ENCODE measurements at regions not wholly inside any gene's neighbourhood (a gene's known extent, or its start where the extent isn't known, plus 50 kb on each side); places are given as distances from the start of the nearest gene placed in this dataset.

DNA sequence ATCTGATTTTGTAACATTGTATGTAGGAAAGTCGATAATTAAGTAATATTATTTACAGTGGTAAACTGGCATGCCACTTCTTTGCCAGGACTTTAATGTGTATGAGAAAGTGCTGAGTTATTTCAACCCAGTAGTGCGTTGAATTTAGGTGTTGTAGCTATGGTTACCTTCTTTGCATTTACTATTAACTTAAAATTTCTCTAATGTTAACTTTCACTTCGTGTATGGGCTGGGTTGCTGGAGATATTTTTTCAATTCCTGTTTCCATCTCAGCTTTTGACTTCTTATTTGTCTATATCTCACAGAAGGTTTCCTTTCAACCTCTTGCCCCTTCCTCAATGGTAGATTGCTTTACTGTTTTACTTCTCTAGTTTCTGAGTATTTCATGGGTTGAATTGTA is 1345.6 kb downstream of the FSCB start:
- Histone ChIP-seq H3K4me1 (ENCODE audit: low read depth, poor library complexity, severe bottlenecking) (no peaks in the 10 kb centered on the region), H3K4me3 (IDR thresholded peaks at IDR 0.05; ENCODE audit: insufficient read depth, low read depth, low read length) (no peak overlapping the region), H3K9ac (no peak overlapping the region), H3K4me2 (no peak overlapping the region), H2AFZ (ENCODE audit: low read depth) (no peak overlapping the region), H3K79me2 (ENCODE audit: insufficient read depth, low read depth) (no peaks in the 10 kb centered on the region), H3K27me3 (ENCODE audit: insufficient read depth, low read depth) (no peaks in the 10 kb centered on the region), H3K27ac (no peak overlapping the region), H3K36me3 (ENCODE audit: insufficient read depth) (no peaks in the 10 kb centered on the region), H4K20me1 (ENCODE audit: insufficient read depth) (no peaks in the 10 kb centered on the region)
- TF ChIP-seq, protein P1, sequence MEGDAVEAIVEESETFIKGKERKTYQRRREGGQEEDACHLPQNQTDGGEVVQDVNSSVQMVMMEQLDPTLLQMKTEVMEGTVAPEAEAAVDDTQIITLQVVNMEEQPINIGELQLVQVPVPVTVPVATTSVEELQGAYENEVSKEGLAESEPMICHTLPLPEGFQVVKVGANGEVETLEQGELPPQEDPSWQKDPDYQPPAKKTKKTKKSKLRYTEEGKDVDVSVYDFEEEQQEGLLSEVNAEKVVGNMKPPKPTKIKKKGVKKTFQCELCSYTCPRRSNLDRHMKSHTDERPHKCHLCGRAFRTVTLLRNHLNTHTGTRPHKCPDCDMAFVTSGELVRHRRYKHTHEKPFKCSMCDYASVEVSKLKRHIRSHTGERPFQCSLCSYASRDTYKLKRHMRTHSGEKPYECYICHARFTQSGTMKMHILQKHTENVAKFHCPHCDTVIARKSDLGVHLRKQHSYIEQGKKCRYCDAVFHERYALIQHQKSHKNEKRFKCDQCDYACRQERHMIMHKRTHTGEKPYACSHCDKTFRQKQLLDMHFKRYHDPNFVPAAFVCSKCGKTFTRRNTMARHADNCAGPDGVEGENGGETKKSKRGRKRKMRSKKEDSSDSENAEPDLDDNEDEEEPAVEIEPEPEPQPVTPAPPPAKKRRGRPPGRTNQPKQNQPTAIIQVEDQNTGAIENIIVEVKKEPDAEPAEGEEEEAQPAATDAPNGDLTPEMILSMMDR (conservative IDR thresholded peaks at IDR 0.05; ENCODE audit: low read depth, low read length) = no peak

DNA sequence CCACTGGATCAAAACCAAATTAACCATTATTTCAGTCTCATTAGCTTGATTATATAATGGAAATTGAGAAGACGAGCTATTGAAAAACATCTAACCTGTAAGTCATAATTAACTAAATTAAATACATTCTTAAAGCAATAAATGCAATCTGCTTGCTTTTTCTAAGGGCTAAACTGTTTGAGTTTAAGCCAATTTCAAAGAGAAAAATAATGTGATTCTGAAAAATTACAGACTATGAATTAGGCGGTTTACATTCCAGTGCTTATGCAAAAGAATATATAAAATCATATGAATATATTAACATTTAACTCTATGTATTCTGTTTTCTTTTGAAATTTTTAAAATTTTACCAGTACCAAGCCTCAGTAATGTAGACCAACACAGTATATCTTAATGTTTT is 1349.4 kb downstream of the FSCB start:
- Histone ChIP-seq H3K4me1 (ENCODE audit: low read depth, poor library complexity, severe bottlenecking) (no peaks in the 10 kb centered on the region), H4K20me1 (ENCODE audit: insufficient read depth) (no peaks in the 10 kb centered on the region), H3K79me2 (ENCODE audit: insufficient read depth, low read depth) (no peaks in the 10 kb centered on the region), H3K36me3 (ENCODE audit: insufficient read depth) (no peaks in the 10 kb centered on the region), H3K4me3 (IDR thresholded peaks at IDR 0.05; ENCODE audit: insufficient read depth, low read depth, low read length) (no peak overlapping the region), H2AFZ (ENCODE audit: low read depth) (no peak overlapping the region), H3K27ac (no peak overlapping the region), H3K9ac (no peak overlapping the region), H3K27me3 (ENCODE audit: insufficient read depth, low read depth) (no peaks in the 10 kb centered on the region), H3K4me2 (no peak overlapping the region)
- TF ChIP-seq, protein P1 (conservative IDR thresholded peaks at IDR 0.05; ENCODE audit: low read depth, low read length) = no peak

DNA sequence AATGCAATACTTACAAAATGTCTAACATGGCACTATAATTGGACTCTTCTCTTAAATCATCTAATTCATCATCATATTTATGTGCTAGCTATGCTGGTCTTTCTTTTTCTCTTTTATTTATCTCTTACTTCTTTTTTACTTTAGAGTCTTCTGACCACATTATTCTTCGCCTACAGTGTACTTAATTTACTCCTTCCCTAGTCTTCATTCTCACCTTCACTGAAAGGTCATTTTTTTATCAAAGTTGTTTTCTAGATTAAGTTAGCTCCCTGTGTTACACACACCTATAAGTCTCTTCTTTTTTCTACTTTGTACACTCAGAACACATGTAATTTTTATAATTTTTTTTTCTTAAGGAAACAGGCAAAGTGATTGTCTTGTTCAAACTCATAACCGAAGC is 1351.2 kb downstream of the FSCB start:
- Histone ChIP-seq H3K9ac (no peak overlapping the region), H3K36me3 (ENCODE audit: insufficient read depth) (no peaks in the 10 kb centered on the region), H3K4me3 (IDR thresholded peaks at IDR 0.05; ENCODE audit: insufficient read depth, low read depth, low read length) (no peak overlapping the region), H2AFZ (ENCODE audit: low read depth) (no peak overlapping the region), H3K27ac (no peak overlapping the region), H3K4me2 (no peak overlapping the region), H3K79me2 (ENCODE audit: insufficient read depth, low read depth) (no peaks in the 10 kb centered on the region), H3K4me1 (ENCODE audit: low read depth, poor library complexity, severe bottlenecking) (no peaks in the 10 kb centered on the region), H3K27me3 (ENCODE audit: insufficient read depth, low read depth) (no peaks in the 10 kb centered on the region), H4K20me1 (ENCODE audit: insufficient read depth) (no peaks in the 10 kb centered on the region)
- TF ChIP-seq, protein P1 (conservative IDR thresholded peaks at IDR 0.05; ENCODE audit: low read depth, low read length) = no peak

DNA sequence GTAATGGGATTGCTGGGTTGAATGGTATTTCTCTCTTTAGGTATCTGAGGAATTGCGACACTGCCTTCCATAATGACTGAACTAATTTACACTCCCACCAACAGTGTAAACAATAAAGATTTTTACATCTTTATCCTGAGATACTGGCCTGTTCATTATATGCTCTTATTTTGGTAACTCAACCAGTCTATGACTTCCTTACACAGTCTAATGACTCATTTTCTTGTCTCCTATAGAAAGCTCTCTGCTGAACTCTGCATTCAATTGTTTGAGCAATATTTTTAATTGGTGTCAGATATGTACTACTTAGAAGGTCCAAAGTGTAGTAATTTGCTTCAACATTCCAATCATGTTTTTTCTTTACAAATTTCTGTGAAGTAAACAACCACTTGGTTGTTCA is 1351.8 kb downstream of the FSCB start:
- Histone ChIP-seq H4K20me1 (ENCODE audit: insufficient read depth) (no peaks in the 10 kb centered on the region), H3K36me3 (ENCODE audit: insufficient read depth) (no peaks in the 10 kb centered on the region), H3K4me1 (ENCODE audit: low read depth, poor library complexity, severe bottlenecking) (no peaks in the 10 kb centered on the region), H3K9ac (no peak overlapping the region), H3K4me3 (IDR thresholded peaks at IDR 0.05; ENCODE audit: insufficient read depth, low read depth, low read length) (no peak overlapping the region), H3K4me2 (no peak overlapping the region), H2AFZ (ENCODE audit: low read depth) (no peak overlapping the region), H3K27ac (no peak overlapping the region), H3K79me2 (ENCODE audit: insufficient read depth, low read depth) (no peaks in the 10 kb centered on the region), H3K27me3 (ENCODE audit: insufficient read depth, low read depth) (no peaks in the 10 kb centered on the region)
- TF ChIP-seq, protein P1 (conservative IDR thresholded peaks at IDR 0.05; ENCODE audit: low read depth, low read length) = no peak

DNA sequence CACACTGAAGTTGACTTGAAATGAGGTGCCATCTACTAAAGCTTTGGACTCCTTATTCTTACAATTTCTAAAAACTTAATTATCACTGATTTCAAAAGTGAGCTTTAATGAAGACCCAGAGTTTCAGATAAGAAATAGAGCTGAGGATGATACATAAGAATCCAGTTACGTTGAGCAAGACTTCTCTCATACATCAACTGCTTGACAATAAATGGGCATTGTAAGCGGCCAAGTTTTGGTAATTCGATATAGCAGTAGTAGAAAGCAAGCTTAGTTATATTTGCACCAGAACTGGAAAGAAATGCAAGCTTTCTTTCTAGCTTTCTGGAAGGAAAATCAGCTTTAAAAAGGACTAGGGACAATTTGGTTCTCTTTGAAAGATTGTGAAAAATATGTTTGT is 1359.6 kb downstream of the FSCB start:
- Histone ChIP-seq H3K4me3 (IDR thresholded peaks at IDR 0.05; ENCODE audit: insufficient read depth, low read depth, low read length) (no peak overlapping the region), H4K20me1 (ENCODE audit: insufficient read depth) (no peaks in the 10 kb centered on the region), H3K4me1 (ENCODE audit: low read depth, poor library complexity, severe bottlenecking) (no peaks in the 10 kb centered on the region), H3K27me3 (ENCODE audit: insufficient read depth, low read depth) (no peaks in the 10 kb centered on the region), H3K27ac (no peak overlapping the region), H3K36me3 (ENCODE audit: insufficient read depth) (no peaks in the 10 kb centered on the region), H3K79me2 (ENCODE audit: insufficient read depth, low read depth) (no peaks in the 10 kb centered on the region), H3K9ac (no peak overlapping the region), H3K4me2 (no peak overlapping the region), H2AFZ (ENCODE audit: low read depth) (no peak overlapping the region)
- TF ChIP-seq, protein P1 (conservative IDR thresholded peaks at IDR 0.05; ENCODE audit: low read depth, low read length) = no peak

All from KMS-11 (cell line).